NCI-H524 treated with DMSO at 0.1 percent for 48 hours (cell line): ENCODE measurements at regions not wholly inside any gene's neighbourhood (a gene's known extent, or its start where the extent isn't known, plus 50 kb on each side); places are given as distances from the start of the nearest gene placed in this dataset.
"Not testable (repeated sequence)": the region's sequence is repeated elsewhere in the genome, so short reads cannot be mapped to it uniquely, and the experiment has no call there.

Source experiments
- DNase-seq: peaks from one replicate; lab custom pipeline; 2025; lab: John Stamatoyannopoulos, UW

DNA sequence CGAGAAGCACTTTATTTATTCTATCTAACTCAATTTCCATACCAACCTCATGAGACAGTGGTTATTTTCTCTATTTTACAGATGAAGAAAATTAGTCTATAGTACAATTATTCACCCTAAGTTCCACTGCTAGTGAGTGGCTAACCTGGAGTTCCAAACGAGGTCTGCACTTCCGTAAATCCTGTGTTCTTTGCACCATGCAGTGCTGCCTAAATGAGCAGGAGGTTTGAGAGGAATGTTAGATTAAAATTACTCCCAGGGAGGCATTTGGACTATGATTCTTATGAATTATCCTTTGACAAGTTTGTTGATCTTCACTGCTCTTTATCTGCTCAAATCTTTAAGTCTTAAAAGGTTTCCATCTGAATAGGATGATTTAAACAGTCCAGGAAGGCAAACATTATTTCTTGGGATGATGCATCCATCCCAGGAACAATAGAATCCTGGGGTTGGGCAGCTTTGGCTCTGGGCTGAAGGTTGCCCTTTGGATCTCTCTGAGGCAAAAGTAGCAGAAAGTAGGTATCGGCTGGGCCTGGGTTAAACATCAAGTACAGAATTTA is 400.8 kb downstream of the REEP3 start:
- DNase-seq, result no peak

DNA sequence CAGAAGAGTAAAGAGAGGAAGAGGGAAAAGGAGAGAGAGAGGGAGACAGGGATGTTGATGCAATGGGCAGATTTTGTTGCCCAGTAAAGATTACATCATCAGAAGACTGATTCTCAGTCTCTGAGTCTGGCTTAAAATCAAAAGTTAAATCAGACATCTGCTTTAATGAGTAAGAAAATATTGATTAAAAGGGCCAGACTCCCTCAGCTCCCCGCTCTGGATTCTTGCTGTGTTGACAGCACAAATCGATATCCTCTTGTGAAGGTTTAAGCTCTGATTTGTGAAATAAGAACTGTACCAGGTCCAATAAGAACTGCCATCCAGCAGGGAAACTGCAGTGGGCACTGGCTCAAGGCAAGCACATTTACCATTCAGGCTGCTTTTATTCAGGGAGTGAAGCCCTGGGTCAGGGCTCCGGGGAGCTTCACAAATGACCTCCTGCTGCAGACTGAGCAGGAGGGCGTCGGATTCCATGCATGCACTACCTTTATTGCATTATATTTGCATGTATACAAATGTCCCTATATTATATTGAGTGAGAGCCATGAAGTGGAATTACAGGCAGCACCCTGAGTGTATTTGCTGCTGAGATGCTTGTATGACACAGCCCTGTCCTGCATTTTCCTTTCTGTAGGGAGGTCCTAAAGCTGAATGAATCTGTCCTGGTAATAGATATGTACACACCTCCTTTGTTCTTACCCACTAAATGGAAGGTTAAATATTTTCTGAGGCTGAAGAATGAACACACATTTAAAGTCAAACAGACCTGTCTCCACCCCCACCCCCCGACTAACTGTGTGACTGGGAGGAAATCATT is 401.5 kb downstream of the REEP3 start:
- no peak for DNase-seq

DNA sequence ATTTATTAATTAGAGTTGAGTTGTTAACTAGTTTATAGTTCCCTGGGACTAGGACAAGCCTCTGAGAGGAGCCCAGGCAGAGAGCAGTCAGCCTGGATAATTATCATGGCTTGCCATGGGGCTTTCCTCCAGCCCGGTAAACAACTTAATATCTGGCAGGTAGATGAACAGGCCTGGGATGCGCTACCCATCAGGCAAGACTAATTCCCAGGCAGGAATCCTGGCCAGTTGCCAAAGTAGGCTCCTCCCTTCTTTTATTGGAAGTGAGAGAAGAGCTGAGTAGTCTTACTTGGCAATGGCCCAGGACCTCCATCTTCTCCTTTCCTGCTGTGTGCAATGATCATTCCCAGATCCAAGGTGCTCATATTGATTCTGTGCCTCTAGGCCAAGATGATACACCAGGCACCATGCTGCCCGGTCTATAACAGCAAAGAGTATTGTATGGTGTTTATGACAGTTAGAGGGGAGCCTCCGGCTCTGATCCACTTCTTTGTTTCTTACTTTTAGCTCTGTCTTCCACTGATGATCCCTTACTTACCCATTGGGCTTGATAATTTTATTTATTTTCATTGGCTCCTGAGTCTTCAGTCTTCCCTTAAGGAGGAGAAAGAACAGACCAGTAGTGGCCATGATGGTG is 408.7 kb downstream of the REEP3 start:
- DNase-seq, result no peak

DNA sequence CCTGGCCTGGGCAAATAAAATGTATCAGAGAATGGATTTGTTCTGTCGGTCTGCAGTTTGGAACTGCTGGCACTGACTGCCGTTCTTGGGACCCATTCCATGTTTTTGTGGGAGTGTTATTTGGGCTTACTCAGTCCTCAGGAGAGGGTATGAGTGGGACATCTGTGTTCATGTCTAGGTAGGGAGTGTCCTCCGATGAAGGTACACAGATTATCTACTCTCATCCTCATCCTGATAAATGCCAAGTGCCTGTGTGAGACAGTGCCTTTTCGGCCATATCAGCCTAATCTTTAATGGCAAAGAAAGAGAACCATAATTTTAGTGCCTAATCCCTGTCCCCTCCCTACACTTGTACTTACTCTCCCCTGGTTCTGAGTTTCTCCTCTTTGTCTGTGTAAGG is 409.4 kb downstream of the REEP3 start:
- no peak for DNase-seq

DNA sequence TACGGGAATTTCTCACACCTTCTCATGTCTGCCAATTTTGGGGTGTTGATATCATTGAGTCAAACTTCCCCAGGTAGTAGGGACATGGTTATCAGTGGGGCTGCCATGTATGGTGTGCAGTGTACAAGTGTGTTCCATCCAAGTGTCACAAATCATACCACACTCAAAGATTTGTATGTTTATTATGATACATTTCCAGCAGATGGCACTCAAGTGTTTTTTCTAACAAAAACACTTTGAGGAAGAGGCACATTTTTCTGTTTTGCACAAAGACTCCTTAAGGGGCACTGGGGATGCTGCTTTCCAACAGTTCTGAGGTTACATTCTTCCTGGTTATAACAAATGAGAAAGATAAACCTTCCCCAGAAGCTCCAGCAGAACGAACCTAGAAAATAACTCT is 414.5 kb downstream of the REEP3 start:
- DNase-seq, result no peak

DNA sequence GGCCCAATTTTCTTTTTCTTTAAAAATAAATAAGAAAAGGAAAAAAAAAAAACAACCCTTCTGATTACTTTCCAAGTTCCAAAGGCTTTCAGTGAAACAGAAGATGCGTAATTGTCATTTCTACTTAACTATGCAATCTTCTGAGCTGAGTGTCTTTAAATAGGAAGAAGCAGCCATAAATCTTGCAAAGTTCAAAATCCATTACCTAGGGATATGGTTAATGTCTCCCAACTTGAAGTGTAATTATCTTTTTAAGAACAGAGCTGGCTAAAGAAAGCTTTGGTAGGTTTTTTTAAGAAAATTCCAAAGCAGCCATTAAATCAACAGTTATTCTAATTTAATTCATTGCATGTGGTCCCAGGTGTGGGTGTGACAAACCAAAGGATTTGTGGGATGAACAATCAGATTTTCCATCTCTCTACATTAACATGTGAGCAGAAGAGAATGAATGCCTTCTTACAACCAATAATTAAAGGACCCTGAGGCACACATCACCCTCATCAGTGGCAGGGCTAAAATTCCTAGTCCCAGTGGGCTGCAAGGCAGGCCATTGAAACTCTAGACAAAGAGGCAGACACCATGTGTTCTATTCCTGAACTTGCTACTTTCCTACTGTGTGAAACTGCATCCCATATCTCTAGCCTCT is 419.2 kb downstream of the REEP3 start:
- no peak for DNase-seq

DNA sequence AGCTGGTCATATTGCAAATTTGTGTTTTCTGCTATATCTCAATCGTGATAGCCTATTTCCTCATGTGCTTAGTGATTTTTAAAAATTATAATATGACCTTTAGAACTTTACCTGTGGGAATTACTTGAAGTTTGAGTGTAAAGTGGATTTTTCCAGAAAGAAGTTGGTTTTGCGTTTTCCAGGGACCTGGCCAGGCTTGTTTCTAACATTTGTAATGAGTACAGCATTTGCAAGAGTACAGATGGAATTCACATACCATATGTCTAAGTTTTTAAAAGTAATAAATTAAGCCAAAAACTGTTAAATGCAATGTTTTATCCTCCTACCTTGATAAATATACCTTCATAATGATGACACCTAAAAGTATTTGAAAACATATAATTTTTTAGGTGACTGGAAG is 443.2 kb downstream of the REEP3 start:
- DNase-seq, result no peak

DNA sequence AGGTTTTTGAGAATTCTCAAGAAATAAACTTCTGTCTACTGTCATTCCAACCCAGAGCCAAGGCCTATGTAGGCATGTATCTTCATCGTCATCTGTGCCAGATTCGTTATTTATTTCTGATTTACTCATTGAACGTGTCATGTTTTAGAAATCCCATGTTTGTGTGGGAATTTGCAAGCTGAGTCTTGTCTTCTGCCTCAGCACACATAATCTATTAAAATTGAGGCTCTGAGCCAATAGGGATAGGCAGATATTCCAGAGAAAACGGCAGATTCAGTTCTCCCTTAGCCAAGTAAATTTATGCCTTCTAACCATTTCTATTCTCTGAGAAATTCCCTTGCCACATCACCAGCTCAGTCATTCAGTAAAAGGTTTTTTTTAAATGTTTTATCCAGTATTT is 444.6 kb downstream of the REEP3 start:
- no peak for DNase-seq

DNA sequence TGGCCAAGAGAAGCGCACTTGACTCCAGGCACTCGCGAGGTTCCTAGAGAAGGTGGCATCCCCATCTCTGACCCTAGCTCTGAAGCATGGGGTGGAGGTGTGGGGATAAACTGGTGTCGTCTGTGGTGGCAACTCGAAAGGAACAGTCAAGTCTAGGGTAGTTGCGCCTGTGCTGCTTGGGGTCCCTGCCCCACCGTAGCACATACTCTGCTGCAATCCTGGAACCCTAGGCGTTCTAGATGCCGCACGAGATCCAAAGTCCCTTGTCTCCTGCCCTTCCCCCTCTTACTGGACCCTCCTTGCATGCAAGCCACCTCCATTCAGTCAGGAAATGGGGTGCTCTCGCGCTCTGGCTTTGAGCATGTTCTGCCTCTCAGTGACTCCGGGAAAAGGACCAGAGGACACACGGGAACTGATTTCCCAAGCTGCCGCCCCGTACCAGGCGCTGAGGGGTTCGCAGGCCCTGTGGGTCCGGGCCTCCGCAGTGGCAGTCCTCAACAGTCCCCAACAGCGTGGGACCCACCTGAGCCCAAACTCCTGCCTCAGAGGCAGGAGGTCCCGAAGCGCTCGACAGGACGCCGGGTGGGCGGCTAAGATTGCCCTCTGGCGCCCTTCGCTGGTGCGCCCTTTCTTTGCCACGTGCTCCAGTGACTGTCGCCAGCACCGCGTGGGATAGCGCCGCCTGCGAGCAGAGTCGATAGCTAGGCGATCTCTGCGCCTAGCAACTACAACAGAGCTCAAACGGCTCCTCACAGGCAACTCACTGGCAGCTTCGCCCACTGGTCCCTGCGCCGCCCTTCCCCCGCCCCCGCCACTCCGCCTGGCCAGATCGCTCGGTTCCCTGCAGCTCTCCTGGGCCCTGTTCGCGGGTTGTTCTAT is 452.0 kb downstream of the REEP3 start:
- DNase-seq, result no peak

DNA sequence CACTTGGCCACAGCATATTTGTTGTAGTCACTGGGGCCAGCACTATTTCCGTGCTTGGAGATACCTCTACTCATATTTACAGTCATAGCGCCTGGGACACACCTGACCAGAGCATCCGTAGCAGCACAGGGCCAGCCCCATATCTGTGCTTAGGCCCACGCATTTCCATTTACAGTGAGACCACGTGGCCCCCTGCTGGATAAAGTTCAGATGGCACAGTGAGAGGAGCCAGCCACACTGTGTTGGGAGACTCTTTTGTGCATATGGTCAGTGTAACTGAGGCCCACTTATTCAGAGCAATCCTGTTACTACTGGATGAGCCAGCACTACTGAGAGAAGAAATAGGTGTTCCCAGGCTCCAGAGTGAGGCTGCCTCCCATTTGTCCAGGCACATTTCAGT is 455.3 kb downstream of the REEP3 start:
- no peak for DNase-seq

DNA sequence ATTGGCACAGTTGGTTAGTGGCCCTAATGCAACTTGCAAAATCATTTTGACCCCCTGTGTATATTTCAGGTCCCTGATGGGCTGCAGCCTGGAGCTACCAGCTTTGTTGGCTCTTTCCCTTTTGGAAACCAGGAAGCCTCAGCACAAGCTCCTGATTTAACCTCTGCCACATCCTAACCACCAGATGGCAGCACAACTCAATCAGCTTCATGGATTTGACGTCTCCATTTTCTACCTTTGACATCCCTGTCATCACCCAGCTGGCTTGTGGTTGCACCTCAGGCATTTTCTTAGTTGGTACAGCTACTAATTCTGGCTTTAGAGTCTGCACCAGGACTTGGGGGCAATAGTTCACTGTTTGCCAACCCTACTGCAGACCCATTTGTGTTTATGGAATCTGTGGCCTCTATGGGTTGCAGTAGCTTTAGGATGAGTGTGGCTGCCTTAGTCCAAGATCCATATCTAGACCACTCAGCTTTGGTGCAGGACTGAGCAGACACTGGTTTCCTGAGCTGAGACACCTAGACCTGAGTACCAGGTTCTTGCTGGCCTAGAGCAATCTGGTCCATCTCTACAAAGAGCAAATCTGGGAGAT is 456.2 kb downstream of the REEP3 start:
- no peak for DNase-seq

DNA sequence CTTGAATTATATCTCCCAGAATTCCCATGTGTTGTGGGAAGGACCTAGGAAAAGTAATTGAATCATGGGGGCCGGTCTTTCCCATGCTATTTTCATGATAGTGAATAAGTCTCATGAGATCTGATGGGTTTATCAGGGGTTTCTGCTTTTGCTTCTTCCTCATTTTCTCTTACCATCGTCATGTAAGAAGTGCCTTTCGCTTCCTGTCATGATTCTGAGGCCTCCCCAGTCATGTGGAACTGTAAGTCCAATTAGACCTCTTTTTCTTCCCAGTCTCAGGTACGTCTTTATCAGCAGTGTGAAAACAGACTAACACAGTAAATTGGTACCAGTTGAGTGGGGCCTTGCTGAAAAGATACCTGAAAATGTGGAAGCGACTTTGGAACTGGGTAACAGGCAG is 459.7 kb downstream of the REEP3 start:
- not testable (repeated sequence) for DNase-seq

DNA sequence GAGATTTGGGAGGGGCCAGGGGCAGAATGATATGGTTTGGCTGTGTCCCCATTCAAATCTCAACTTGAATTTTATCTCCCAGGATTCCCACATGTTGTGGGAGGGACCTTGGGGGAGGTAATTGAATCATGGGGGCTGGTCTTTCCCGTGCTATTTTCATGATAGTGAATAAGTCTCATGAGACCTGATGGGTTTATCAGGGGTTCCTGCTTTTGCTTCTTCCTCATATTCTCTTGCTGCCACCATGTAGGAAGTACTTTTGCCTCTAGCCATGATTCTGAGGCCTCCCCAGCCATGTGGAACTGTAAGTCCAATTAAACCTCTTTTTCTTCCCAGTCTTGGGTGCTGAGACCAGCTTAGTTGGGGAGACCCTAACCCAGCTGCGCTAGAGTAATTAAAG is 462.9 kb downstream of the REEP3 start:
- not testable (repeated sequence) for DNase-seq

DNA sequence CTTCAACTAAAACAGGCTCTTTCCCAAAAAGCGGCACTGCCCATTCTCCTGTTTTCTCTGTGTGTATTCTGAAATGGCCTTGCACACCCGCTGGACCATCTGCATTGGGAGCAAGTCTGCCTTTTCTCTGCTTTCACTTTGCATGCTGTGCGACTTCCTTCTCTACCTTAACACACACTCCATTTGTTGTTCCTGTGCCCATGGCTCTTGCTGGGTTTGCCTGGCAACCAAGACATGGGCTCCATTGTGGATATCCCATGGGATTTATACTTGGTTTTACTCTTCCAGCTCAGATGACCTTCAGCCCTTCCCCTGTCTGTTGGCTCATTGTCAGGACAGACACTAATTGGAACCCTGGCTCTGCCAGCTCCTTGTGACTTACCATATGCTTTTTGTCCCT is 465.3 kb downstream of the REEP3 start:
- DNase-seq, result no peak

DNA sequence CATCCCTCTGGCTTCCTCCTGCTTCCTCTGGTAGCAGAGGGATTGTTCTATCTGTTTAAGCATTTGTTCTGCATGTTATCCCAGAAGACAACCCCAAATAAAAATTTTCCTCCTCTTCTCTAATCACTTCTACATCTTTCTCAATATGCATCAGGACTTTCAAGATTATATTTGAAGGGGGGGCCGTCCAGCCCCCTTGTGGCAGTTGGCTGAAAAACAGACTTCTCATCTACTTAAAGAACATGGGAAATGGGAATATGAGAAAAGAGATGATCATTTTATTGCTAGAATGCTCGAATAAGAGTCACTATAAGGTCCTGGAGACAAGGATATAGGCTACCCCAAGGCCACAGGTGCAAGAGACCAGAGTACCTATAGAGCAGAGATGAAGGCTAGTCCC is 466.0 kb downstream of the REEP3 start:
- no peak for DNase-seq

DNA sequence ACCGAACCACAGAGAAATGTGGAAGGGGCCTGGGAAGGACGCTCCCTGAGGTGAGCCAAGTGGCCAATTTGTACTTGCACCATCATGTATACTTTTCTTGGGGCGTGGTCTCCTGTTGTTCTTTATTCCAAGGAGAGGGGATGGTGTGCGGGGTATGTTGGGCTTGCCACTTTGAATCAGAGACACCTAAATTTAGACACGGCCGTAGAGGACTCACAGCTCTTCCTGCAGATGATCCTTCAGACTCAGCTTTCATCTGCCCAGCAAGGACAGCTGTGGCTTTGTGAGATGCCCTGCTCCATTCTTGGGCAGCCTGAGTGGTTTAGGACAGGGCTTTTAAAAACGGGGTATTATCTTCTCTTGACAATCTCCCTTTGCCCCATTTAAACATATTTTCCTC is 473.2 kb downstream of the REEP3 start:
- DNase-seq, result no peak

DNA sequence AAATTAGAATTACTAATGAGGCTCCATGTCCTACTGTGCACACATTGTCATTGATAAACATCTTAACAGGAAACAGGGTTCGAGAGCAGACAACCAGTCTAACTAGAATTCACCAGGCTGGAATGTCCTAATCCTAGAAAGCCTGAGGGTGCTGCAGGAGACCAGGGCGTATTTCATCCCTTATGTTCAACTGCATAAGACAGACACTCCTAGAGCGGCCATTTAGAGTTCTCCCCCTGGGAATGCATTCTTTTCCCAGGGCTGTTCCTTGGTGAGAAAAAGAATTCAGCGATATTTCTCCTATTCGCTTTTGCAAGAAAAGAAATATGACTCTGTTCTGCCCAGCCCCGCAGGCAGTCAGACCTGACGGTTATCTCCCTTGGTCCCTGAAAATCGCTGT is 486.0 kb downstream of the REEP3 start:
- no peak for DNase-seq

DNA sequence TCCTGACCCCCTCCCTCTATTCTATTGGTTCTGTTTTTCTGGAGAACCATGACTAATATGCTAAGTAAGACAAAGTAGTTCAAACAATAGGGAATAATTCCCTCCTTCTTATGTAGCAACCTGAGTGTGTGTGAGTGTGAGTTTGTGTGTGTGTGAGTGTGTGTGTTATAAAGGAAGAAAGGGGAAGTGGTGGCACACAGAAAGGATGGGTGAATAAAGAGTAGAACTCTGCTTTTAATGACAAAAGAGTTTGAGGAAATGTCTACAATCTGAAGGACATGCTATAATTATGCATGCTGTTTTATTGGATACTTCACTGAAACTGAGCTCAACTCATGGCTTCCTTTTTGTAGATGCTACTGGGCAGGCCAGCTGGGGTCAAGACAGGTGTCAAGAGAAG is 489.5 kb downstream of the REEP3 start:
- DNase-seq, result no peak

DNA sequence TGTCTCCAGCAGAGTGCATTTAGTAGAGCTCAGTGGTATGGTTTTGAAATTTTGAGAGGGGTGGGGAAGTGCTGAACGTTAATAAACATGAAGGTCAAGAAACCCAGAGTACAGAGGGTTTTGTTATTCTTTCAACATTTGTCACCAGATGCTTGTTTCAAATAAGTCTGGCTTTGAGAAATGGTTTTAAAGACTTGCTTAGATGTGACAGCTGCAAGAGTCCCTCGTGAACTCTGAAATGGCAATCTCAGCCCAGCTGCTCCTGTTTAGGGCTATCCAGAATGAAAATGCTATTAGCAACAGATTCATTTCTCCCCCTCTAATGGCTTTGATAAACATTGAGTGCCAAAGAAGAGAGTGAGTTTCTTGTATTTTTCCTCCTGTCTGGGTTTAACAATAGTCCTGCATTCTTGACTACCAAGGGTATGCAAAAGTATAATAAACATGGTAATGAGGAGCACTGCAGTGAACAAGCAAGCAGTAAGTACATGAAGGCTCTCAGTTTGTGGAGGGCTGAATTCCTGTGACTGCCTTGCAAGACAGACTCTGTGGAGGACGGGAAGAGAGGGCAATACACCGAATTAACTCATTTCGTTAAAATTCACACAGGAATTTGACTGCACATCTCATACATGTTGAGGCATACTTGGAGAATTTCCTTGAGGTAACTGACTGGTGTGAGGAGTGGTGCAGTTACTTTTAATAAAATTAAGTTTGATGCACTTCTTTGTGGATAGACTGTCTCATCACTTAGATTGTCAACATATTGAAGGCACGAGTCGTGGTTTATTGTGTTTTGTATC is 490.9 kb downstream of the REEP3 start:
- peak; percentile 48 for DNase-seq

DNA sequence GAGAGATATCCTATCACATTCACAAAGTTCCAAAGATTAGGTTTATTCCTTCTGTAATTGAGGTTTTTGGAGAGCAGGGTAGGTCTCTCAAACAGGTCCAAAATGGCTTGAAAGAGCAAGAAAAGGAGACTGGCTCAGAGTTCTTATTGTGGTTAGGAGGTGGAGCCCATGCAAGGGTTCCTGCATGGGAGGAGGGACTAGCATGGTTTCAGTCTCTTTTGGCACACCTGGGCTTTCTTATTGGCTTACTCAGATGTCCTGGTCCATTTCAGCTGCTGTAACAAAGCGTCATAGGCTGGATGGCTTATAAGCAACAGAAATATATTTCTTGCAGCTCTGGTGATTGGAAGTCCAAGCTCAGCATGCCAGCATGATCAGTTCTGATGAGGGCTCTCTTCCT is 493.1 kb downstream of the REEP3 start:
- DNase-seq, result no peak
